Transverse colon (tissue), 4 donors: ENCODE measurements at regions not wholly inside any gene's neighbourhood (a gene's known extent, or its start where the extent isn't known, plus 50 kb on each side); places are given as distances from the start of the nearest gene placed in this dataset.
"Not testable (repeated sequence)": the region's sequence is repeated elsewhere in the genome, so short reads cannot be mapped to it uniquely, and the experiment has no call there.

ENCODE experiments used
- DNase-seq: peaks from one replicate; pipeline ENCODE4 v3.0.0-alpha.2; 2019
- H3K27ac ChIP-seq, 4 donors: fragments of 200-600 bp; sonication (generic); 2 replicates each; pipeline ENCODE4 v1.5.1; 2016 to 2018; ENCODE audit warnings: inconsistent platforms in 4 of 4
- H3K27me3 ChIP-seq: fragments of 200-600 bp; sonication (generic); 2 replicates; pipeline ENCODE4 v1.5.1; 2017; ENCODE audit warnings: inconsistent platforms
- H3K36me3 ChIP-seq, 4 donors: fragments of 200-600 bp; sonication (generic); 2 replicates each; pipeline ENCODE4 v1.5.1; 2017 to 2019; ENCODE audit warnings: inconsistent platforms in 4 of 4
- H3K4me1 ChIP-seq, 4 donors: fragments of 200-600 bp; sonication (generic); 2 replicates each; pipeline ENCODE4 v1.5.1; 2017 to 2020; ENCODE audit warnings: inconsistent platforms in 4 of 4
- H3K4me3 ChIP-seq, 4 donors: fragments of 200-600 bp; sonication (generic); 1 replicate in 1 of 4; 2 replicates in 3 of 4; pipeline versions ENCODE4 v1.5.1 to v1.6.1; 2017 to 2019; ENCODE audit warnings: inconsistent platforms in 4 of 4
- H3K9me3 ChIP-seq, 2 donors: fragments of 200-600 bp; sonication (generic); 2 replicates each; pipeline ENCODE4 v1.5.1; 2017 to 2019; ENCODE audit warnings: inconsistent platforms in 2 of 2
- EP300 ChIP-seq: sonication (generic); formaldehyde crosslinking; IDR thresholded peaks from one replicate; pipeline ENCODE4 v1.6.1; 2017; ENCODE audit warnings: antibody characterized with exemption, low read depth
- POLR2A ChIP-seq: fragments of 450-650 bp; IDR thresholded peaks from one replicate; pipeline ENCODE4 v1.6.1; 2016; ENCODE audit warnings: antibody characterized with exemption, mild to moderate bottlenecking, moderate library complexity
- POLR2AphosphoS5 ChIP-seq, 3 donors: sonication (generic); formaldehyde crosslinking; IDR thresholded peaks; one replicate each; pipeline ENCODE4 v1.6.1; 2016; ENCODE audit warnings: antibody characterized with exemption in 3 of 3
- WGBS, 2 donors: methylation state at CpG; one replicate each; pipeline ENCODE4 v1.1.5; 2018; ENCODE audit warnings: low coverage in 1 of 2; 5-methylcytosine and 5-hydroxymethylcytosine counted together
- in situ Hi-C, 4 donors: fragments of 200-750 bp; cut with MboI; loops; one replicate each; pipeline versions ENCODE4 v1.15.0 to v1.15.1; 2017; ENCODE audit warnings: low sequenced_read_pairs in 3 of 4, low pct_ligation_motif_present in 1 of 4, low pct_unique_long_range_greater_than_20kb in 1 of 4
- intact Hi-C: fragments of 100-400 bp; cut with DNase I; formaldehyde crosslinking; loops from one replicate; pipeline ENCODE4 v1.15.1; 2023; ENCODE audit warnings: low total_unique reads
- TF ChIP-seq, protein P1 (sequence below), 5 experiments: fragments of 200-600 bp in 3 of 5; fragments of 450-650 bp in 2 of 5; sonication (generic) in 3 of 5; IDR thresholded peaks; 1 replicate in 2 of 5; 2 replicates in 3 of 5; pipeline ENCODE4 v1.5.1; 2016 to 2017; ENCODE audit warnings: antibody characterized with exemption in 5 of 5, inconsistent platforms in 3 of 5, mild to moderate bottlenecking in 2 of 5, moderate library complexity in 1 of 5

DNA sequence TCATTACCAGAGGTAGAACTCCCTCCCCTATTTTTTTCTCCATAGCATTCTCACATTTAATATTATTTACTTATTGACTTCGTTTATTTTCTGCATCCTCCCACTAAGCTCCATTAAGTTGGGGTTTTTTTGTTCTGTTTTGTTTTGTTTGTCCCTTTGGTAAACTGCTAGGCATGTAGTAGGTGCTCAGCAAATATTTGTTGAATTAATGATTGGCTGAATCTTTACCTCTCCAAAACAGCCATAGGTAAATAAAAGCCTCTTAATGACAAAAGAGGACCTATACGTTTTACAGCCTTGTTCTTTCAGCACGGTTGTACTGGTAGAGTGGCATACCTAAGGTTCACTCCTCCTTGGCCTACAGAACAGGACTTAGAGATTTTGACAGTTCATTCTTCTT, 52.0 kb downstream of the PRORP start:
- Histone ChIP-seq H3K27ac (no peak overlapping the region), H3K9me3 (no peaks in the 10 kb centered on the region), H3K36me3 (peaks cover 0 to 7% (median 0%) of the 10 kb centered on the region in 4 donors), H3K4me3 (no peak overlapping the region), H3K4me1 (no peaks in the 10 kb centered on the region), H3K27me3 (no peaks in the 10 kb centered on the region)
- intact Hi-C loops (no loop called here), in situ Hi-C loops (no loop called here)
- DNase-seq = no peak
- WGBS, 2 donors = 70 to 90% methylated on average over 2 to 3 of the region's 3 CpGs
- no peak for TF ChIP-seq POLR2AphosphoS5 (IDR thresholded peaks at IDR 0.05)
- TF ChIP-seq POLR2A = no peak
- TF ChIP-seq, protein P1, sequence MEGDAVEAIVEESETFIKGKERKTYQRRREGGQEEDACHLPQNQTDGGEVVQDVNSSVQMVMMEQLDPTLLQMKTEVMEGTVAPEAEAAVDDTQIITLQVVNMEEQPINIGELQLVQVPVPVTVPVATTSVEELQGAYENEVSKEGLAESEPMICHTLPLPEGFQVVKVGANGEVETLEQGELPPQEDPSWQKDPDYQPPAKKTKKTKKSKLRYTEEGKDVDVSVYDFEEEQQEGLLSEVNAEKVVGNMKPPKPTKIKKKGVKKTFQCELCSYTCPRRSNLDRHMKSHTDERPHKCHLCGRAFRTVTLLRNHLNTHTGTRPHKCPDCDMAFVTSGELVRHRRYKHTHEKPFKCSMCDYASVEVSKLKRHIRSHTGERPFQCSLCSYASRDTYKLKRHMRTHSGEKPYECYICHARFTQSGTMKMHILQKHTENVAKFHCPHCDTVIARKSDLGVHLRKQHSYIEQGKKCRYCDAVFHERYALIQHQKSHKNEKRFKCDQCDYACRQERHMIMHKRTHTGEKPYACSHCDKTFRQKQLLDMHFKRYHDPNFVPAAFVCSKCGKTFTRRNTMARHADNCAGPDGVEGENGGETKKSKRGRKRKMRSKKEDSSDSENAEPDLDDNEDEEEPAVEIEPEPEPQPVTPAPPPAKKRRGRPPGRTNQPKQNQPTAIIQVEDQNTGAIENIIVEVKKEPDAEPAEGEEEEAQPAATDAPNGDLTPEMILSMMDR (IDR thresholded peaks at IDR 0.05) = no peak
- TF ChIP-seq EP300 = no peak

DNA sequence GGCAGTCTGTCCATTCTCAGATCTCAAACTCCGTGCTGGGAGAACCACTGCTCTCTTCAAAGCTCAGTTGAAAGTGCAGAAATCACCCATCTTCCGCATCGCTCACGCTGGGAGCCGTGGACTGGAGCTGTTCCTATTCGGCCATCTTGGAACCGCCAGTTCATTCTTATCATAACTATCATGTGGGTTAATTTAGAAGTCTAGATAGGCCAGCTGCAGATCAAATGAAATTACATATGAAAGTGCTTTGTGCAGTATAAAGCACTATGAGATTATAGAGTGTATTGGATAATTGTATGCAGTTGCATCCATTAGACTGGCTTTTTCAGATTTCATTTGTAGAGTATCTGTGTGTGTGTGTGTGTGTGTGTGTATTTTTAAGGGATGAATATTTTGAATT, 57.8 kb downstream of the PRORP start:
- Histone ChIP-seq H3K27me3 (no peaks in the 10 kb centered on the region), H3K36me3 (peaks cover 0 to 8% (median 0%) of the 10 kb centered on the region in 4 donors), H3K27ac (no peak overlapping the region), H3K4me1 (no peaks in the 10 kb centered on the region), H3K9me3 (no peaks in the 10 kb centered on the region), H3K4me3 (no peak overlapping the region)
- DNase-seq = no peak
- 74 to 97% methylated on average over 5 to 7 of the region's 7 CpGs for WGBS, 2 donors
- TF ChIP-seq, protein P1 (IDR thresholded peaks at IDR 0.05) = no peak
- TF ChIP-seq POLR2A (no peak), POLR2AphosphoS5 (IDR thresholded peaks at IDR 0.05) (no peak), EP300 (no peak)
- in situ Hi-C loops = no loop called here
- intact Hi-C loops = no loop called here

DNA sequence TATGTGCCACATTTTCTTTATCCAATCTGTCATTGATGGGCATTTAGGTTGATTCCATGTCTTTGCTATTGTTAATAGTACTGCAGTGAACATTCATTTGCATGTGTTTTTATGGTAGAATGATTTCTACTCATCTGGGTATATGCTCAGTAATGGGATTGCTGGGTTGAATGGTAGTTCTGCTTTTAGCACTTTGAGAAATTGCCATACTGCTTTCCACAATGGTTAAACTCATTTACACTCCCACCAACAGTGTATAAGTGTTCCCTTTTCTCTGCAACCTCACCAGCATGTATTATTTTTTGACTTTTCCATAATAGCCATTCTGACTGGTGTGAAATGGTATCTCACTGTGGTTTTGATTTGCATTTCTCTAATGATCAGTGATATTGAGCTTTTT, 62.5 kb downstream of the PRORP start:
- in situ Hi-C loops, H3K27ac ChIP-seq, H3K27me3 ChIP-seq, H3K4me3 ChIP-seq, intact Hi-C loops, H3K36me3 ChIP-seq, DNase-seq, H3K4me1 ChIP-seq, H3K9me3 ChIP-seq: not testable (repeated sequence)

DNA sequence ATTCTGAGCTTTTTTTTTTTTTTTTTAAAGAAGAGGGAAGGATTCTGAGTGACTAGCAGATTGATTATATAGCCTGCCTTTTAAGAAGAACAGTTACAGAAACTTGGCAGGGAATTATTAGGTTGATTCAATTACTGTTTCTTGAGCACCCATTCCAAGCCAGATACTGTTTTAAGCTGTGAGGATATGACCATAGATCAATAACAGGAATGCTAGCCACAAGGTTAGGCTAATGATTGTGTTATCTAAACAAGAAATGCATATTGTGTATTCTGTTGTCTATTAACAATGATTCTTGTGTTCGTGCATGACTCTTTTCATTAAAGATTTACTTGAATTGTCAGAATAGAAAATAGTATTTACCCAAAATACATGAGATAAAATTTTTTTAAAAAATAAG, 67.1 kb downstream of the PRORP start:
- Histone ChIP-seq H3K9me3 (no peaks in the 10 kb centered on the region), H3K27ac (no peak overlapping the region), H3K36me3 (no peaks in the 10 kb centered on the region), H3K4me1 (no peaks in the 10 kb centered on the region), H3K27me3 (no peaks in the 10 kb centered on the region), H3K4me3 (no peak overlapping the region)
- 67 to 94% methylated on average over 1 of the region's 1 CpG for WGBS, 2 donors
- TF ChIP-seq POLR2AphosphoS5 (IDR thresholded peaks at IDR 0.05) (no peak), EP300 (no peak), POLR2A (no peak)
- TF ChIP-seq, protein P1 (IDR thresholded peaks at IDR 0.05) = no peak
- DNase-seq = no peak
- intact Hi-C loops = no loop called here
- in situ Hi-C loops = no loop called here

DNA sequence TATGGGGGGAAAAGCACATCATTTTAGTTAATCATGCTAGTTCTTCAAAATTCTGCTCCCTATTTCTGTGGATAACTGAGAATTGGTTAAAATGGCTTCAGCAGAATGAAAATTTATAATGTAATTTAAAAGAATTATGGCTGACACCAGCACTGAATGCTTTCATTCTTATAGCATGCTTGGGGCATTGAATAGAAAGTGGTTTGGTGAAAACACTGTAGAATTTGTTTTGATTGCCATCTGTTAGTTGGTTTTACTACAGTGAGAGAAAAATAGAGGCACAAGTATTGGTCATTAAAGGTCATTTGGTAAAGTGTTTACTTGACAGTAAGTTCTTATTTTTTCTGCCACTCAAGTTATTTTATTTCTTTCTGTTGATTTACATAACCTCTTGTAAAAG, 70.8 kb downstream of the PRORP start:
- H3K27me3 ChIP-seq = no peaks in the 10 kb centered on the region
- no peaks in the 10 kb centered on the region for H3K36me3 ChIP-seq
- no peaks in the 10 kb centered on the region for H3K9me3 ChIP-seq
- TF ChIP-seq EP300 = no peak
- no peak for TF ChIP-seq POLR2AphosphoS5 (IDR thresholded peaks at IDR 0.05)
- TF ChIP-seq, protein P1 (IDR thresholded peaks at IDR 0.05) = no peak
- no peak for TF ChIP-seq POLR2A
- no peak for DNase-seq
- intact Hi-C loops = no loop called here
- in situ Hi-C loops = no loop called here
- H3K27ac ChIP-seq = no peak overlapping the region
- no peak overlapping the region for H3K4me3 ChIP-seq
- H3K4me1 ChIP-seq = no peaks in the 10 kb centered on the region

DNA sequence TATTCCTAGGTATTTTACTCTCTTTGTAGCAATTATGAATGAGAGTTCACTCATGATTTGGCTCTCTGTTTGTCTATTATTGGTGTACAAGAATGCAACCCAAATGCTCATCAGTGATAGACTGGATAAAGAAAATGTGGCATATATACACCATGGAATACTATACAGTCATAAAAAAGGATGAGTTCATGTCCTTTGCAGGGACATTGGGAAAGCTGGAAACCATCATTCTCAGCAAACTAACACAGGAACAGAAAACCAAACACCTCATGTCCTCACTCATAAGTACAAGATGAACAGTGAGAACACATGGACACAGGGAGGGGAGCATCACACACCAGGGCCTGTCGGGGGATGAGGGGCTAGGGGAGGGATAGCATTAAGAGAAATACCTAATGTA, 71.8 kb downstream of the PRORP start:
- H3K4me3 ChIP-seq, DNase-seq, intact Hi-C loops, H3K36me3 ChIP-seq, H3K4me1 ChIP-seq, in situ Hi-C loops, H3K27me3 ChIP-seq, H3K27ac ChIP-seq, H3K9me3 ChIP-seq: not testable (repeated sequence)
- WGBS, 2 donors = 88 to 94% methylated on average over 1 of the region's 1 CpG
